GM10248 (cell line): ENCODE measurements at regions not wholly inside any gene's neighbourhood (a gene's known extent, or its start where the extent isn't known, plus 50 kb on each side); places are given as distances from the start of the nearest gene placed in this dataset.
"Not testable (repeated sequence)": the region's sequence is repeated elsewhere in the genome, so short reads cannot be mapped to it uniquely, and the experiment has no call there.

Experiments used
- CTCF ChIA-PET: fragments of 300-600 bp; sonication (Branson Sonifier 250); formaldehyde crosslinking; extraction: SDS; loops from one replicate; lab custom pipeline; 2021; ENCODE audit warnings: antibody characterized with exemption; lab: Yijun Ruan, JAX
- POLR2A ChIA-PET: fragments of 350-650 bp; sonication (Branson Sonifier 250); formaldehyde crosslinking; extraction: SDS; loops from one replicate; lab custom pipeline; 2020; ENCODE audit warnings: antibody characterized with exemption; lab: Yijun Ruan, JAX
- DNase-seq: peaks from one replicate; pipeline ENCODE4 v3.0.0; 2012; ENCODE audit errors: extremely low spot score
- CTCF ChIP-seq: IDR thresholded peaks from 2 replicates; pipeline ENCODE4 v1.5.1; 2012; ENCODE audit warnings: mild to moderate bottlenecking, low read depth; ENCODE audit errors: extremely low read depth, missing control alignments, control extremely low read depth

GRCh38 chr20:55009066-55009465, 533.7 kb downstream of the DOK5 start:
- no peak for TF ChIP-seq CTCF
- DNase-seq: no peak
- CTCF ChIA-PET: interaction anchor here (1.2 kb wide), 1 partner anchor 50 kb away, joined by 3 read pairs; no protein-coding TSS in a partner anchor
- POLR2A ChIA-PET: no interaction called here

- TF ChIP-seq CTCF: no peak
- ChIA-PET CTCF (no interaction called here), POLR2A (no interaction called here)
- DNase-seq: no peak
Measured at GRCh38 chr20:55004044-55004443, 528.7 kb downstream of the DOK5 start.

- CTCF ChIA-PET: no interaction called here
Measured at GRCh38 chr20:54995553-54995952, 520.2 kb downstream of the DOK5 start.

GRCh38 chr20:54995011-54995410, 519.6 kb downstream of the DOK5 start:
- ChIA-PET CTCF (no interaction called here), POLR2A (no interaction called here)
- no peak for DNase-seq
- no peak for TF ChIP-seq CTCF

More at GRCh38 chr20:54995553-54995952, 520.2 kb downstream of the DOK5 start:
- no peak for DNase-seq
- POLR2A ChIA-PET: no interaction called here
- no peak for TF ChIP-seq CTCF

GRCh38 chr20:54985091-54985490, 509.7 kb downstream of the DOK5 start:
- ChIA-PET CTCF (no interaction called here), POLR2A (no interaction called here)
- no peak for TF ChIP-seq CTCF
- no peak for DNase-seq

GRCh38 chr20:54984104-54984448, 508.7 kb downstream of the DOK5 start:
- TF ChIP-seq CTCF: no peak
- CTCF ChIA-PET: no interaction called here
- POLR2A ChIA-PET: no interaction called here
- no peak for DNase-seq

- POLR2A ChIA-PET, DNase-seq, CTCF ChIA-PET: not testable (repeated sequence)
Measured at GRCh38 chr20:54983394-54984103, 508.2 kb downstream of the DOK5 start.
